Ureter (tissue), 1 donor: ENCODE measurements at regions not wholly inside any gene's neighbourhood (a gene's known extent, or its start where the extent isn't known, plus 50 kb on each side); places are given as distances from the start of the nearest gene placed in this dataset.

Experiments
- DNase-seq: peaks from one replicate; pipeline ENCODE4 v3.0.0-alpha.2; 2020; ENCODE audit warnings: low spot score
- donor health status: DM: yes; HTN: yes; CAD: no.

- no peak for DNase-seq
Observed at GRCh38 chr2:19547321-19547720, 188.9 kb upstream of the OSR1 start.

GRCh38 chr2:19545507-19545906 is 187.1 kb upstream of the OSR1 start:
- no peak for DNase-seq

GRCh38 chr2:19543663-19544383 is 185.4 kb upstream of the OSR1 start:
- DNase-seq, result no peak

- DNase-seq, result no peak
Observed at GRCh38 chr2:19542796-19543662, 184.6 kb upstream of the OSR1 start.

- DNase-seq, result no peak
Observed at GRCh38 chr2:19541884-19542283, 183.5 kb upstream of the OSR1 start.

- DNase-seq, result no peak
Observed at GRCh38 chr2:19540739-19541525, 182.5 kb upstream of the OSR1 start.

- peak; percentile 53 for DNase-seq
Observed at GRCh38 chr2:19538411-19538963, 180.1 kb upstream of the OSR1 start.

GRCh38 chr2:19536136-19536535 is 177.7 kb upstream of the OSR1 start:
- no peak for DNase-seq

- DNase-seq, result no peak
Observed at GRCh38 chr2:19532547-19533196, 174.2 kb upstream of the OSR1 start.

GRCh38 chr2:19529677-19530076 is 171.3 kb upstream of the OSR1 start:
- DNase-seq, result no peak

GRCh38 chr2:19527771-19528170 is 169.3 kb upstream of the OSR1 start:
- no peak for DNase-seq

GRCh38 chr2:19525313-19525712 is 166.9 kb upstream of the OSR1 start:
- no peak for DNase-seq

GRCh38 chr2:19519045-19519444 is 160.6 kb upstream of the OSR1 start:
- no peak for DNase-seq

- no peak for DNase-seq
Observed at GRCh38 chr2:19507137-19507536, 148.7 kb upstream of the OSR1 start.

- no peak for DNase-seq
Observed at GRCh38 chr2:19505199-19506136, 147.0 kb upstream of the OSR1 start.

- DNase-seq, result no peak
Observed at GRCh38 chr2:19504400-19505198, 146.2 kb upstream of the OSR1 start.

- DNase-seq, result no peak
Observed at GRCh38 chr2:19503915-19504314, 145.5 kb upstream of the OSR1 start.

GRCh38 chr2:19503406-19503805 is 145.0 kb upstream of the OSR1 start:
- DNase-seq, result no peak

- no peak for DNase-seq
Observed at GRCh38 chr2:19500126-19500525, 141.7 kb upstream of the OSR1 start.

GRCh38 chr2:19496646-19497045 is 138.2 kb upstream of the OSR1 start:
- no peak for DNase-seq
